ENCODE measurements at regions not wholly inside any gene's neighbourhood (a gene's known extent, or its start where the extent isn't known, plus 50 kb on each side); places are given as distances from the start of the nearest gene placed in this dataset.

DNA sequence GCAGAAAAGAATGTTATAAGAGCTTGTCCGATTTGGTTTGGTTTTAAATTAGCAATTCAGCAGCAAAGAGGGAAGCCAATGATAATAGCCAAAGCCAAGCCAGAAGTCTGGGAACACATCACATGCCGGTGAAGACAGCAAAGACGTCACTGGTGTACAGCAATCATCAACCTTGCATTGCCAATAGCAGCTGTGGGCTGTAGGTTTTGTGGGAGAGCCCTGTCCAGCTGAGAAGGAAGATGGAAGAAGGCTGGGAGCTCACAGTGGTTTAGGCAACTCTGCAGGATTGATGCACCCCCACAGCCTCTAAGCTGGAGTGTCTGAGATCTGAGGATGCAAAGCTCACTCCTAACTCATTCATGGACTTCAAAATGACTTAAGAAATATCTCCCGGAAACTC lies 338.7 kb downstream of the SIPA1L2 start:
- no peak for TF ChIP-seq SNAI2 (CRISPR knock-in tag; IDR thresholded peaks at IDR 0.05)
- TF ChIP-seq ZNF565 (CRISPR knock-in tag; conservative IDR thresholded peaks at IDR 0.05; ENCODE audit: low read depth), result no peak
- TF ChIP-seq PPARA (CRISPR knock-in tag; IDR thresholded peaks at IDR 0.05; ENCODE audit: borderline replicate concordance), result no peak
- TF ChIP-seq RARB (CRISPR knock-in tag; IDR thresholded peaks at IDR 0.05), result no peak
- TF ChIP-seq, protein P1, sequence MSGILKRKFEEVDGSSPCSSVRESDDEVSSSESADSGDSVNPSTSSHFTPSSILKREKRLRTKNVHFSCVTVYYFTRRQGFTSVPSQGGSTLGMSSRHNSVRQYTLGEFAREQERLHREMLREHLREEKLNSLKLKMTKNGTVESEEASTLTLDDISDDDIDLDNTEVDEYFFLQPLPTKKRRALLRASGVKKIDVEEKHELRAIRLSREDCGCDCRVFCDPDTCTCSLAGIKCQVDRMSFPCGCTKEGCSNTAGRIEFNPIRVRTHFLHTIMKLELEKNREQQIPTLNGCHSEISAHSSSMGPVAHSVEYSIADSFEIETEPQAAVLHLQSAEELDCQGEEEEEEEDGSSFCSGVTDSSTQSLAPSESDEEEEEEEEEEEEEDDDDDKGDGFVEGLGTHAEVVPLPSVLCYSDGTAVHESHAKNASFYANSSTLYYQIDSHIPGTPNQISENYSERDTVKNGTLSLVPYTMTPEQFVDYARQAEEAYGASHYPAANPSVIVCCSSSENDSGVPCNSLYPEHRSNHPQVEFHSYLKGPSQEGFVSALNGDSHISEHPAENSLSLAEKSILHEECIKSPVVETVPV (CRISPR knock-in tag; IDR thresholded peaks at IDR 0.05), result no peak
- TF ChIP-seq, protein P2, sequence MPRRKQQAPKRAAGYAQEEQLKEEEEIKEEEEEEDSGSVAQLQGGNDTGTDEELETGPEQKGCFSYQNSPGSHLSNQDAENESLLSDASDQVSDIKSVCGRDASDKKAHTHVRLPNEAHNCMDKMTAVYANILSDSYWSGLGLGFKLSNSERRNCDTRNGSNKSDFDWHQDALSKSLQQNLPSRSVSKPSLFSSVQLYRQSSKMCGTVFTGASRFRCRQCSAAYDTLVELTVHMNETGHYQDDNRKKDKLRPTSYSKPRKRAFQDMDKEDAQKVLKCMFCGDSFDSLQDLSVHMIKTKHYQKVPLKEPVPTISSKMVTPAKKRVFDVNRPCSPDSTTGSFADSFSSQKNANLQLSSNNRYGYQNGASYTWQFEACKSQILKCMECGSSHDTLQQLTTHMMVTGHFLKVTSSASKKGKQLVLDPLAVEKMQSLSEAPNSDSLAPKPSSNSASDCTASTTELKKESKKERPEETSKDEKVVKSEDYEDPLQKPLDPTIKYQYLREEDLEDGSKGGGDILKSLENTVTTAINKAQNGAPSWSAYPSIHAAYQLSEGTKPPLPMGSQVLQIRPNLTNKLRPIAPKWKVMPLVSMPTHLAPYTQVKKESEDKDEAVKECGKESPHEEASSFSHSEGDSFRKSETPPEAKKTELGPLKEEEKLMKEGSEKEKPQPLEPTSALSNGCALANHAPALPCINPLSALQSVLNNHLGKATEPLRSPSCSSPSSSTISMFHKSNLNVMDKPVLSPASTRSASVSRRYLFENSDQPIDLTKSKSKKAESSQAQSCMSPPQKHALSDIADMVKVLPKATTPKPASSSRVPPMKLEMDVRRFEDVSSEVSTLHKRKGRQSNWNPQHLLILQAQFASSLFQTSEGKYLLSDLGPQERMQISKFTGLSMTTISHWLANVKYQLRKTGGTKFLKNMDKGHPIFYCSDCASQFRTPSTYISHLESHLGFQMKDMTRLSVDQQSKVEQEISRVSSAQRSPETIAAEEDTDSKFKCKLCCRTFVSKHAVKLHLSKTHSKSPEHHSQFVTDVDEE (CRISPR knock-in tag; IDR thresholded peaks at IDR 0.05), result no peak
- TF ChIP-seq ZNF8 (CRISPR knock-in tag; IDR thresholded peaks at IDR 0.05), result no peak
- no peak for TF ChIP-seq GLIS3 (CRISPR knock-in tag; IDR thresholded peaks at IDR 0.05)
- no peak for TF ChIP-seq TCF4 (CRISPR knock-in tag; IDR thresholded peaks at IDR 0.05; ENCODE audit: borderline replicate concordance)
- TF ChIP-seq ZC3H10 (CRISPR knock-in tag; IDR thresholded peaks at IDR 0.05), result no peak
- no peak for TF ChIP-seq ZNF70 (CRISPR knock-in tag; IDR thresholded peaks at IDR 0.05)
- TF ChIP-seq OSR1 (CRISPR knock-in tag; IDR thresholded peaks at IDR 0.05), result no peak
- no peak for TF ChIP-seq ESRRG (CRISPR knock-in tag; IDR thresholded peaks at IDR 0.05)
- TF ChIP-seq ARNTL (CRISPR knock-in tag; IDR thresholded peaks at IDR 0.05; ENCODE audit: borderline replicate concordance, low read depth), result no peak
- no peak for TF ChIP-seq ISL1 (CRISPR knock-in tag; IDR thresholded peaks at IDR 0.05)
- TF ChIP-seq, protein P3, sequence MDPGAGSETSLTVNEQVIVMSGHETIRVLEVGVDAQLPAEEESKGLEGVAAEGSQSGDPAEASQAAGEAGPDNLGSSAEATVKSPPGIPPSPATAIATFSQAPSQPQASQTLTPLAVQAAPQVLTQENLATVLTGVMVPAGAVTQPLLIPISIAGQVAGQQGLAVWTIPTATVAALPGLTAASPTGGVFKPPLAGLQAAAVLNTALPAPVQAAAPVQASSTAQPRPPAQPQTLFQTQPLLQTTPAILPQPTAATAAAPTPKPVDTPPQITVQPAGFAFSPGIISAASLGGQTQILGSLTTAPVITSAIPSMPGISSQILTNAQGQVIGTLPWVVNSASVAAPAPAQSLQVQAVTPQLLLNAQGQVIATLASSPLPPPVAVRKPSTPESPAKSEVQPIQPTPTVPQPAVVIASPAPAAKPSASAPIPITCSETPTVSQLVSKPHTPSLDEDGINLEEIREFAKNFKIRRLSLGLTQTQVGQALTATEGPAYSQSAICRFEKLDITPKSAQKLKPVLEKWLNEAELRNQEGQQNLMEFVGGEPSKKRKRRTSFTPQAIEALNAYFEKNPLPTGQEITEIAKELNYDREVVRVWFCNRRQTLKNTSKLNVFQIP (CRISPR knock-in tag; IDR thresholded peaks at IDR 0.05; ENCODE audit: borderline replicate concordance, low read depth), result no peak
- ATAC-seq, result no peak

DNA sequence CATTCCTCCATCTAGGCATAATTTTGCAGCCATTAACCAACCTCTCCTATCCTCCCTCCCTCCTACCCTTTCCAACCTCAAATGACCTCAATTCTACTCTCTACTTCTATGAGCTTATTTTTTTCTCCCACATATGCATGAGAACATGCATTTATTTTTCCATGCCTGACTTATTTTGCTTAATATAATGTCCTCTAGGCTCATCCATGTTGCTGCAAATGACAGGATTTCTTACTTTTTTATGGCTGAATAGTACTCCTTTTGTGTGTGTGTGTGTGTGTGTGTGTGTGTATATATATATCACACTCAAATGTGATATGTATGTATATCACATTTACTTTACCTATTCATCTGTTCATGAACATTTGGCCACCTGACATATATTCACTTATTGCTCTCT lies 339.4 kb downstream of the SIPA1L2 start:
- ATAC-seq, result no peak
- TF ChIP-seq, protein P4, sequence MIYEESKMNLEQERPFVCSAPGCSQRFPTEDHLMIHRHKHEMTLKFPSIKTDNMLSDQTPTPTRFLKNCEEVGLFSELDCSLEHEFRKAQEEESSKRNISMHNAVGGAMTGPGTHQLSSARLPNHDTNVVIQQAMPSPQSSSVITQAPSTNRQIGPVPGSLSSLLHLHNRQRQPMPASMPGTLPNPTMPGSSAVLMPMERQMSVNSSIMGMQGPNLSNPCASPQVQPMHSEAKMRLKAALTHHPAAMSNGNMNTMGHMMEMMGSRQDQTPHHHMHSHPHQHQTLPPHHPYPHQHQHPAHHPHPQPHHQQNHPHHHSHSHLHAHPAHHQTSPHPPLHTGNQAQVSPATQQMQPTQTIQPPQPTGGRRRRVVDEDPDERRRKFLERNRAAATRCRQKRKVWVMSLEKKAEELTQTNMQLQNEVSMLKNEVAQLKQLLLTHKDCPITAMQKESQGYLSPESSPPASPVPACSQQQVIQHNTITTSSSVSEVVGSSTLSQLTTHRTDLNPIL (CRISPR knock-in tag; IDR thresholded peaks at IDR 0.05; ENCODE audit: low read depth), result no peak
- no peak for TF ChIP-seq ZC3H10 (CRISPR knock-in tag; IDR thresholded peaks at IDR 0.05)

DNA sequence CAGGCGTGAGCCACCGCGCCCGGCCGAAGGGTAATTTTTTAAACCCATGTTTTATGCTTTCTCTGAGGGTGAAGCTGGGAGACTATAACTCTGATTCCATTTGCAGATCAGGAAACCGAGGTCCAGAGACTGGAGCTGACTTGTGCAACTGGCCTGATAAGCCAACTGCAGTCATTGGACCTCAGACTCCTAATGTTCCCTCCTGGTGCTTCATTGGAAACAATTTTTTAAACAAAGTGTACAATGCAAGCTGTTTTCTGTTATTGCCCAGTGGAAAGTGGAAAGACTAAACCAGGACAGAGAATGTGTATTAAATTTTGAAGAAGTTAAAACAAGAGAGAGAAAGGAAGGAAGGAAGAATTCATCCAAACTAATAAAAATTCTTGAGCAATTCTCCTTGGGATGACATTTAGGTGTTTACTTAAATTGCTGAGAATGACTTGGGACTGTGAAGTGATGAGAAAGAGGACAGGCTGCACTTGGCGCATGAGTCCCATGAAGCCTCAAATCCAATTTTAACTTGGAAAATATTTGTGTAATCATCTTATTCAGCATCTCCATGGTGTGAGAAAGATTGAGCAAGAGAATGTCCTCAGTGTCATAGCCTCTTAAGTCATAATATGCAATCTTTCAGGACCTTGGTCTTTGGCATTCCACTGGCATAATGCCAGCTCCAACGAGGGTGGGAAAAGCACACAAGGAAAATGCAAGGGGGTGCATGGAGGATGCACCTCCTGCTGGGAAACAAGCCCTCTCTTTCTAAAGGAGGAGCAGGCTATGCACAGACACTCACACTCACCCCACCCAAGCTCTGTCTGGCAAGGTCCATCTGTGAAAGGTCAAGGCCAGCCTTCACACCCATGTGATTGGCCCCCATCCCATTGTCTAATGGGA lies 342.0 kb downstream of the SIPA1L2 start:
- TF ChIP-seq ARNTL (CRISPR knock-in tag; IDR thresholded peaks at IDR 0.05; ENCODE audit: borderline replicate concordance, low read depth), result no peak
- TF ChIP-seq, protein P2 (CRISPR knock-in tag; IDR thresholded peaks at IDR 0.05), result no peak
- TF ChIP-seq, protein P1 (CRISPR knock-in tag; IDR thresholded peaks at IDR 0.05), result no peak
- TF ChIP-seq GLIS3 (CRISPR knock-in tag; IDR thresholded peaks at IDR 0.05), result no peak
- no peak for TF ChIP-seq RARB (CRISPR knock-in tag; IDR thresholded peaks at IDR 0.05)
- no peak for TF ChIP-seq ZNF70 (CRISPR knock-in tag; IDR thresholded peaks at IDR 0.05)
- TF ChIP-seq, protein P4 (CRISPR knock-in tag; IDR thresholded peaks at IDR 0.05; ENCODE audit: low read depth), result no peak
- TF ChIP-seq BACH2 (CRISPR knock-in tag; IDR thresholded peaks at IDR 0.05; ENCODE audit: borderline replicate concordance), result no peak
- no peak for ATAC-seq
